NOMO-1 treated with dmso at 0.1 percent for 144 hours (cell line): ENCODE measurements at regions not wholly inside any gene's neighbourhood (a gene's known extent, or its start where the extent isn't known, plus 50 kb on each side); places are given as distances from the start of the nearest gene placed in this dataset.
A peak's percentile ranks its signal among the peaks of the same experiment; 100 is the strongest.

ENCODE experiments used
- DNase-seq: peaks from one replicate; lab custom pipeline; 2025; ENCODE audit not compliant: unreplicated experiment; lab: John Stamatoyannopoulos, UW

- DNase-seq: no peak
These were observed 134.8 kb upstream of the RGMA start for GRCh38 chr15:93223803-93224202.

- DNase-seq: no peak
These were observed 132.7 kb upstream of the RGMA start for GRCh38 chr15:93221759-93222158.

DNA sequence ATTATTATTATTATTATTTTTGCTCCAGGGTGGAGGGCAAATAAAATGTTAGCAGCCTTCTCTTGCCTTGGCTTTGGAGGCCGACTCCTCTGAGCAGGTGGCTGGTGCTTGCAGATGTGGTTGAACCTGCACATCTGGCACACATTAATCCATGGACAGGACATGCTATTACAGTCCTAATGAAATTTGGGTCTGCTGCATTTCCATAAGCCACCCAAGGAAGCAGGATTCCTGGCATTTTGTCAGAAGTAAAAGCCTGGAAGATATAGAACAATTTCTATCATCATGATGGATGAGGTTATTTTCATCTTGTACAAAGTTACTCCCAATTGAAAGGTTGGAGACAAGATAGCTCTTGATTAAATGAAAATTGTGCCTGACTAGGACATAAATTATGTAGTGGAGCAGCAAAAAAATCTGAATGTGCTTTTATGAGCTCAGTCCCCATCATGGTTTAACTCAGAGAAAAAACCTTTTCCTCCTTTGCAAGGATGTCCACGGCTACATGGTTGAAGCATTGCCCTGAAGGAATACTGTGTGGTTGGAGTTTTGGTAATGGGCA, 130.9 kb upstream of the RGMA start:
- DNase-seq: no peak

DNA sequence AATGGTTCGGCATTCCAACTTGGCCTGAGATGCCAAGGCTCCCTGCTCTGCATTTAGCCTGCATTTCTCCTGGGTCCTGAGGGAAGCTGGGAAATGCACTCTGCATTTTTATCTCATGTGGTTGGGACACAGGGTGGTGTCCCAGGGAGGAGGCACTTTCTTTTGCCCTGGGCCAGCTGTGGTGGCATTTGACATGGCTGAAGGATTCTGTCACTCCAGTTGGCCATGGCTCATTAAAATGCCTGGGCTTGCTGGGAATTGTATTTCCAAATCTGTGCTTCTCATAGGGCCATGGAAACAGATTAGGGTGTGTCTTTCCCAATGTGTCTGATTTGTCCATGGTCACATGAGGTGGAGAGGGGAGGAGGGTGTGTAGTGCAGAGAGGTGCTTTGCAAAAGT, 128.3 kb upstream of the RGMA start:
- DNase-seq: no peak

DNA sequence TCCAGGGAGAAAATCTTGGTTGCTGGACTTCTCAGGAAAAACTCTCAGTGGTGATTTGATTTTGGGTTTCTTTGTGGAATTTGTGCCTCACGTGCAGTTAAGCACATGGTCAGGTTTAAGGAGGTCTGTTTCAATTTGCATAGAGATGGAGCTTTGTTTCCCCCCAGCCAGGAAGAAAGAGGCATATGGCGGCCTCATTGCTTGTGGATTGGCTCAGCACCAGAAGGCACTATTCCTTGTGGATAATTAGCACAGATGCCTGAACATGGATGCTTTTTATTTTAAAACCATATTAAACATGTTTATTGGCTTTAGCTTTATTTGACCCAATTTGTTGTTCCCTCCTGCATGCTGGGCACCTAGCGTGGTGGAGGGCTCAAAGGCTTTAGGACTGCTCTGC, 125.1 kb upstream of the RGMA start:
- DNase-seq: no peak

DNA sequence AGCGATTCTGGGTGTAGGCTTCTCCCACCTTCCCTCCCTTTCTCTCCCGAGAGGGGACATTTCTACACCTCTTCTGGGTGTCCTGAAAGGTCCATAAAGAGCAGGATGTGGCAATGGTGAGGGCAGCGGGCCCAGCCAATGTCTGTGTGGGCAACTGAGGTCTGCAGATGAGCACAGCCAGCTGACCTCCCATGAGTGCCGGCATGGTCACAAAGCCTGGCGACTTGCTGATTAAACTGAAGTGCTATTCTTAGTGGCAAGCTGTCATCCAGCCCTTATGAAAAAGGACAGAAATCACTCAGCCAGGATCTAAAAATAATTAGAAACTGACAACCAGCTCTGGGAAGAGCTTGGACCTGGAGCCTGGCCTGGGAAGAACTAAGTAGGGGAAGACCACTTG, 124.3 kb upstream of the RGMA start:
- DNase-seq: no peak

GRCh38 chr15:93212578-93212977, 123.6 kb upstream of the RGMA start:
- no peak for DNase-seq

DNA sequence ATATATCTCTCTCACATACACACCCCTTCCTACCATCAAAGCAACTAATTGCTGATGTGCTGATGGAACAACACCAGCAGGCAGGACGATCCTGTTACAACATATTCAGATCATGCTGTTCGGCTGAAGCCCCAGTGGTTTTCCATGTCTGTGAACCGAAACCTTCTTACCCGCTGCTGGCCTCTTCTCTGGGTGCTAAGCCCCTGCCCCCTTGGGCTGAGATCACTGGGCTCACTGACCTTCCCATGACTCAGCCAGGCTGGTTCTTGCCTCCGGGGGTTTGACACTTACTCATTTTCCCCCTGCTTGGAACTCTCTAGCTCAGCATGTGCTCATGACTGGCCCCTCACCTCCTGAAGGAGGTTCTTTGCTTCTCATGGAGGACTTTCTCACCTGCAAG, 122.0 kb upstream of the RGMA start:
- DNase-seq: no peak

GRCh38 chr15:93209690-93210445, 120.9 kb upstream of the RGMA start:
- no peak for DNase-seq

GRCh38 chr15:93206893-93207292, 117.9 kb upstream of the RGMA start:
- no peak for DNase-seq

- DNase-seq: no peak
These were observed 116.4 kb upstream of the RGMA start for GRCh38 chr15:93205413-93205812.

- no peak for DNase-seq
These were observed 114.0 kb upstream of the RGMA start for GRCh38 chr15:93203036-93203435.

GRCh38 chr15:93202405-93202804, 113.4 kb upstream of the RGMA start:
- DNase-seq: no peak

DNA sequence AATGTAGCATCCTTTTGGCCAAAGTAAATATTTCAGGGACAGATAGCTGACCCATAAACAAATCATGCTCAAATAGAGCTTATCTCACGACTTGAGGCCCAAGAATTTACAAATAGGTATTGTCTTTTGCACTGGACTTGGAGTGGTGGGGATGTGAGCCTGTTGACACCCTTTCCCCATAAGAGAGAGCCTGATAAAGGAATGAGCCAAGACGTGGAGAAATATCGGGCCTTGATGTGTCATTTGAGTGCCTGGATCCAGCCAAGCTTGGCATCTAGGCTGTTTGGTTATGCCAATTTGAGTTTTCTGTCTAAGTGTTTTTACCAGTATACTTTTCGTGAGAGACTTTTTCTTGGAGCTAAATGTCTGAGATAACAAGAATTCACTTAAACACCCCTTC, 112.9 kb upstream of the RGMA start:
- DNase-seq: no peak

GRCh38 chr15:93200837-93201226, 111.8 kb upstream of the RGMA start:
- DNase-seq: no peak

- no peak for DNase-seq
These were observed 111.2 kb upstream of the RGMA start for GRCh38 chr15:93200081-93200836.

- no peak for DNase-seq
These were observed 107.2 kb upstream of the RGMA start for GRCh38 chr15:93196135-93196670.

GRCh38 chr15:93195109-93195508, 106.1 kb upstream of the RGMA start:
- peak; percentile 36 for DNase-seq

- no peak for DNase-seq
These were observed 101.2 kb upstream of the RGMA start for GRCh38 chr15:93190238-93190637.

DNA sequence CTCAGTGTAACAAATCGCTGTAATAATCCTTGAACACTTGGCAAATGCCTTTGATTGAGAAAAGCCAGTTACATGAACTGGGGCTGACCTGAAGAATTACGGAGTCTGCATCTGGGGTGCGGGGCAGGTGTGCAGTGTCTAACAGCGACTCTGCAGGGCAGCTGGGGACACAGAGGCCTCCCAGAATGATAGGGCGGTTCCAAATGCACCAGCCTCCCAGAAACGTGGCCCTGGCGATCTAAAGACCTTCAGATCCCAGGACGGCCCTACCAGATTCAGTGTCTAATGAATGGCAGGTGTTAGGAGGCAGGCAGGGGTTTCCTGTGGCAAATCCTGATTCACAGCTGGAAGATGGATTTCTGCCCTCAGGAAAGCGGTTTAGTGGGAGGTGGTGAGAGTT, 100.5 kb upstream of the RGMA start:
- DNase-seq: no peak

DNA sequence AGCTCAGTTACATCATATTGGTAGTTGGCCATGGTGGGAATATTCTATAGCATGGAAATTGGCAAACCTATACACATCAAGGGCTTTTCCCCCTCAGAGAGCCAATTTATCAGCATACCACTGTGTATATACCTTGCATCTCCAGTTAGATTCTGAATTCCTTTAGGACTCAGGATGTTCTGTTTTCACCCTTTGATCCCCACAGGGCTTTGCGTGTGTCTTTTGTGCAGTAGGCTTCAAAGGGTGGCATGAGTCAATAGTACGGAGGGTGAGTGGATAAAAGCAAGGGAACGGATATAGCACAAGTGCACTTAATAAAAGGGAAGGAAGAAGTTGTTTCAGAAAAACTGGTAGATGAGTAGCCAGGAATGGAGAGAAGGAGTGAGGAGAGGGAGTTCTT, 99.2 kb upstream of the RGMA start:
- DNase-seq: no peak

GRCh38 chr15:93185796-93186195, 96.8 kb upstream of the RGMA start:
- DNase-seq: no peak
